ENCODE measurements at regions not wholly inside any gene's neighbourhood (a gene's known extent, or its start where the extent isn't known, plus 50 kb on each side); places are given as distances from the start of the nearest gene placed in this dataset.
"Not testable (repeated sequence)": the region's sequence is repeated elsewhere in the genome, so short reads cannot be mapped to it uniquely, and the experiment has no call there.

DNA sequence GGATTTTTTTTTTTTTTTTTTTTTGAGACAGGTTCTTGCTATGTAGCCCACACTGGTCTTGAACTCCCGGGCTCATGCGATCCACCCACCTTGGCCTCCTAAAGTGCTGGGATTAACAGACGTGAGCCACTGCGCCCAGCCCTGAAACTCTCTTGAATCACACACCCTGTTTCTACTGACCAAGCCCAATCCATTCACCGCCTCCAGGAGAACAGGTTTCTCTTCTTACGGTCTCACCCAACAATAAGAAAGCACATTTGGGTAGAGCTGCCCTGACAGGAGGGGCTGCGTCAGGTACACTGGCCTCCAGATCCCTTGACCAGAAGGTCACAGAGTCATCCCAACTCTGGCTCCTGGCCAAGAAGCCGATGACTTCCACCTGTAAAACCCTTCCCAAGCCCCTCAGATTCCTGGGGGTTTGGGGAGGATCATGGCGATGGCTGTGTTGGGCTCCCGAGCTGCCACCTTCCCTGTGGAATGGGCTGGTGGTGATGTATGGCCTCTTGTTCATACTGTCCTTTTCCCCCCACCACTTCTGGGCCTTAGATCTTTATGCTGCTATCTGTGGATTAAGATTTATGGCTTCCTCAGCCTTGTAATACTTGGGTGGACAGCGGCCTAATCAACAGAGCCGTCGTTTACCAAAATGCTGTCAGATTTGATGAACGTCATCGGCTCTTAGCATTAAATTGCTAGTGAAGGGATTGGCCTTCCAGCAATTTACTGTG, 89.1 kb downstream of the KATNIP start:
- no peak for DNase-seq (ENCODE audit: low read depth)

DNA sequence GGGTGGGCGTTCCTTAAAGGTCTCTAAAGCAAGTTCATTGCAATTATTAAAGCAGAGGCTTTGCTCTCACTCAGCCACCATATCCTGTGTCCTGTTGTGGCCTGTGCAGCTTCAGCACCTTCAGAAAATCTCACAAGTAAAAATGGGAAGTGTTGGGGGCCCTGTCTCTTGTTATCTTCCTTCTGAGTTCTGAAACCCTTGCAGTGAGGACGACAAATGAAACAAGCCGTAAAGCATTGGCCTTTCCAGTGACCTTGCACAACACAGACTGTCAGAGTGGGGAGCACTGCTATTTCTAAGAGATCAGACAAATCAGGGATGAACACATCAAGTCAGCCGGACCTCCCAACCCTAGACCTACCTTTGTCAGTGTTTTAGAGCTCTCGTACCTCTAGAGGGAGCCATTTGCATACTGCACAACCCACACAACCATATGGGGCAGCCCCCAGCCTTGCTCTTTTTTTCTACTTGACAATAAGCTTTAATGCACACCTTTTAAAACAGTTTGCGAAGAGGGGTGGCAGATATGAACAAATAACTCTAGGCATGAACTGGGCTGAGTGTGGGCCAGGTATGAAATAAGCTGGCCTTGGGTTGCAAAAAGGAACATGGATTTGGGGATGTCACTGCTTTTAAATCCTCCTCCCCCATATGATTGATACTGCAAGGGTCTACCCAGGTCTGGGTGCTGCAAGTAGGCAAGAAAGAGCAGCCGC, 89.8 kb downstream of the KATNIP start:
- no peak for DNase-seq (ENCODE audit: low read depth)

DNA sequence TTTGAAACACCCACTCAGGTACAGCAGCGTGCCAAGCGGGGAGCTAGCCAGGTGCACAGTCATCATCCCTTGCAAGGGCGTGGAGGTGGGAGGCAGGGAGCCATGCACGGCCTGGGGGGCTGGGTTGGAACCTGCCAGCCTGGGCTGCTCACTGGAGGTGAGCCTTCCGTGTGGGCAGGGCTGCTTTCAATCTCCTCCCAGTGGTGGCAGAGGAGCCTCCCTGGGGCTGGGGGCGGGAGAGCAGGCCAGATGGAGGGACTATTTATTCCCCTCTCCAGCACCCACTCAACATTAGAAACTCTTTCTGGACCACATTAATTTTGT, 90.3 kb downstream of the KATNIP start:
- no peak for DNase-seq (ENCODE audit: low read depth)

DNA sequence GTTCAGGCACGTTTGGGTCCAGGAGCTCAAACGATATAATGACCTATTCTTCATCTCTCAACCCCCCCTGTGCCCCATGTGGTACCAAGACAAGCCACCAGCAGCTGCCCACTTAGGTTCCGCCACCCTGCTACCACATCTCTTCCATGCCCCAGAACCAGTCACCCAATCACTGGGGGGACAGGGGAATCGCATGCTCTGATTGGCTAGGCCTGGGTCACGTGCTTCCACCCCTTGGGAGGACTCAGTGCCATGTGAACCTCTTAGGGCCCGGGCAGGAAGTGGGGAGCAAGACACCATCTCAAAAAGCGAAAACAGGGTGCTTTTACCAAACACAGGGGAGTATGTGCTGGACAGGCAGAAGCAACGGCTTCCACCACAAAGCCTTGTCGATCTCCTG, 91.3 kb downstream of the KATNIP start:
- DNase-seq (ENCODE audit: low read depth) = no peak

DNA sequence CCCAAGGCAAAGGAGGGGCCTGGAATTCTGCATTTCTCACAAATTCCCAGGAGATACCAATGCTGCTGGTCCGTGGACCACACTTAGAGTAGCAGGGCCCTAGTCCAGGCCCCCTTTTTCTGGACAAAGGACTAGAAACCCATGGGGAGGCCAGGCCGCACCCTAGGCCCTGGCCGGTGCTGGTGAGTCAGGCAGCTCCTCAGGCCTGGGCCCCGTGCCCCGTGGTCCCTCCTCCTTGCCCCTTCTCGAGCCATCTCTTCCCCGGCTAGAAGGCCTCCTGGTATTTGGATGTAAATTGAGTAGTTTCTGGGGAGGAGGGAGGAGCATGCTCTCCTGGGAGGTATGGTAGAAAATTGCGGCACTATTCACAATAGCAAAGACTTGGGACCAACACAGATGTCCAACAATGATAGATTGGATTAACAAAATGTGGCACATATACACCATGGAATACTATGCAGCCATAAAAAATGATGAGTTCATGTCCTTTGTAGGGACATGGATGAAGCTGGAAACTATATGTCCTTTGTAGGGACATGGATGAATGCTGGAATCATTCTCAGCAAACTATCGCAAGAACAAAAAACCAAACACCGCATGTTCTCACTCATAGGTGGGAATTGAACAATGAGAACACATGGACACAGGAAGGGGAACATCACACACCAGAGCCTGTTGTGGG, 91.9 kb downstream of the KATNIP start:
- not testable (repeated sequence) for DNase-seq (ENCODE audit: low read depth)

DNA sequence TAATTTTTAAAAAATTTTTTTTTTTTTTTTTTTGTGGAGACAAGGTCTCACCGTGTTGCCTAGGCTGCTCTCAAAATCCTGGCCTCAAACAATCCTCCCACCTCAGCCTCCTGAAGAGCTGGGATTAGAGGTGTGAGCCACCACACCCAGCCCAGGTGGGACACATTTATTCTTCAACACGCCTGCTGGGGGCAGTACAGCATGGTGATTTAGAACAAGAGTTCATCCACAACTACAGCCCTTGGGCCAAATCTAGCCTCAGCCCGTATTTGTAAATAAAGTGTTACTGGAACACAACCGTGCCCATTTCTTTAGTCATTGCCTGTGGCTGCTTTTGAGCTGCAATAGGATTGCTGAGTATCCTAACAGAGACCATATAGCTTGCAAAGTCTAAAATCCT, 92.8 kb downstream of the KATNIP start:
- DNase-seq (ENCODE audit: low read depth) = no peak

DNA sequence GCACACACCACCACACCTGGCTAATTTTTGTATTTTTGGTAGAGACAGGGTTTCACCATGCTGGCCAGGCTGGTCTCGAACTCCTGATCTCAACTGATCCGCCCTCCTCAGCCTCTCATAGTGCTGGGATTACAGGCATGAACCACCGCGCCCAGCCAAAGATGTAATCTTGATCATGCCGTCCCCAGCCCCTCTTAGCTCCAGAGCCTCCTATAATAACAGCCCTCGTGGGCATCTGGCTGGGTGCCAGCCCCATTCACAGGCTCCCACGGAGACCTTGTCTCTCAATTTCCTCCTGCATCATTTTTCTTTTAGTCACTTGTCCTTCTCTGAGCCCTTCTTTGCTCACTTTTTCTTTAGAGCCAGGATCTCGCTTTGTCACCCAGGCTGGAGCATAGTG, 94.2 kb downstream of the KATNIP start:
- no peak for DNase-seq (ENCODE audit: low read depth)

DNA sequence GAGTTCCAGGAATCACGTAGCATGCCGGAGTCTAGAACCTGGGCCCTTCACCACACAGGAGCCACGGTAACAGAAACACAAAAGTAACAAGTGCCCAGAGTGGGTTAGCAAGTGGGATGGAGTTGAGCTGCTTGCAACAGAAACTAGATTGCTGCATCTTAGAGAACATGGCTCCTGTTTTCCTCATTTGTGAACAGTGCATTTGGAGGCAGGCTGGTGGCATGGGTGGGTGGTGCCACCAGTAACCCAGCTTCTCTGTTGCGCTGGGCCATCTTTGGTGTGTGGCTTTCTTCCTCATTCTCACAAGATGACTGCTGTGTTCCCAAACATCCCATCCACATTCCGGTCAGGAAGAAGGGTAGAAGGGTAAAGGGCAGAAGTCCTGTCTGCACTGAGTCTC, 95.5 kb downstream of the KATNIP start:
- DNase-seq (ENCODE audit: low read depth) = no peak

DNA sequence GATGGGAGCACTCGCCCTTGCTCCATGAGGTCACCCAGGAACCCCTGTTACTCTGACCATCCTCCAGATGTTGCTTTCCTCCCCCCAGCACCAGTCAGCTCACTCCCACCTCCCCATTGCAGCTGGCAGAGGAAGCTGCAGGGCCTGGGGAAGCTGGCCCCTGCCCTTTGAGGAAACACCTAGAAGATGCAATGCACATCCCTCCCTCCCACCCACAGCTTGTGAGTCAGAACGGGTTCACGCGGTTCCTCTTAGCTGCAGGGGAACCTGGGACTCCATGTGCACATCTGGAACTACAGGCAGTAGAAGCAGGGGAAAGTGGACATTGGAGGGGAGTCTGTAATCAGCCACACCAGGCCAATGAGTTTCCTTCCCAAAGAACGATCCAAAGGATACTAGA, 96.9 kb downstream of the KATNIP start:
- no peak for DNase-seq (ENCODE audit: low read depth)

DNA sequence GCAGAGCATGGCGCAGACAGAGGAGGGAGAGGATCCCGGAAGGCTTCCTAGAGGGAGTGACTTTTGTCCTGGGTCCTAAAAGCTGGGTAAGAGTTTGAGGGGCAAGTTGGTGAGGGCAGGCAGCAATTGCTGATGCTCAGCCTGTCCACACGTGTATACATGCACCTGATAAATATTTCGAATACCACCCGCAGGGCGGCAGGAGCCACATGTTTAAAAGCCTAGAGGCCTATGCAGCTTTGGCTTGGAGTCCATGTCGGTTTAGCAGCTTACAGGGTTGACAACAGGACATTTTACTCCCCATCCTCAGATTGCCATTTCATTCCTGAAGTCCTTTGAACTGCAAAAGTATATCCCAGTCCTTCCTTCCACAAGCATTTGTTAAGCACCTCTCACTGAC, 99.1 kb downstream of the KATNIP start:
- DNase-seq (ENCODE audit: low read depth) = no peak

DNA sequence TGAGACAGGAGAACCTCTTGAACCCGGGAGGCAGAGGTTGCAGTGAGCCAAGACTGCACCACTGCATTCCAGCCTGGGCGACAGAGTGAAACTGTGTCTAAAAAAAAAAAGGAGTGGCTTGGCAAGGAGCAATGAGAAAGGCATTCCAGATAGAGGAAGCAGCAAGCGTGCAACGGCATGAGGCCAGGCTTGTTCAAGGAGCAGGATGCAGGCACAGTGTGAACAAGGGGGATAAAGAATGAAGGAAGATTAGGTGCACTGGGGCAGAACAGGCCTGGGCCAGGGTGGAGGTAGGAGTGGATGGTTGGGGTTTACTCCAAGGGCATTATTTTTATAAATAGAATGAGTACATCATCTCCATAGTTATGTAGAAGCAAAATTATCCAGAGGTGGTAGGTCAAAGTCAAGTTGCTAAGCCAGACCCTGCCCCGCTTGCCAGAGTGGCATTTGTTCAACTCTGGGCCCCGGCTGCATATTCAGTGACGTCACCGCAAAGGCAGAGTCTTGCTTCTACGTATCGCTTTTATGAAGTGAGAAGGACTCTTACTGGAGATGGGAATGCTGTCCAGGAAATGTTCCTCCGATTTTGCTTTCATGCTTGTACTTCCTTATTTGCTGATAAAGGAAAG, 100.2 kb downstream of the KATNIP start:
- no peak for DNase-seq (ENCODE audit: low read depth)

DNA sequence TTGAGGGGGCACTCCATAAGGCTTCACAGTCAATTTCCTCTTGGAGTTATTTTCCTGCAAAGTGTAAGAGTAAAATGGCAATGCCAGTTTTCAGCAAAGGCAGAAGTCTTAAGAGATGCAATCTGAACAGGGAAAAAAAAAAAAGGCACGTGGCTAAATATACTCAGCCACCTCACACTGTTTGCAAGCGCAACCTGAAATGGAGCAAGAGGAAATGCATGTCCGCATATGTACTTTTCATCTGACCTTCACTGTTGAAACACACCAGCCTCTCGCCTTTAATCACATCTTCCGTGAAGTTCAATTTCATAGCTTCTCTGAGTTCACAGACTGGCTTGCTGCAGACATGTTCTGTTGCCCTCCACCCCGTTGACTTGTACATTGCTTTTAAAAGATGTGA, 101.4 kb downstream of the KATNIP start:
- no peak for DNase-seq (ENCODE audit: low read depth)

DNA sequence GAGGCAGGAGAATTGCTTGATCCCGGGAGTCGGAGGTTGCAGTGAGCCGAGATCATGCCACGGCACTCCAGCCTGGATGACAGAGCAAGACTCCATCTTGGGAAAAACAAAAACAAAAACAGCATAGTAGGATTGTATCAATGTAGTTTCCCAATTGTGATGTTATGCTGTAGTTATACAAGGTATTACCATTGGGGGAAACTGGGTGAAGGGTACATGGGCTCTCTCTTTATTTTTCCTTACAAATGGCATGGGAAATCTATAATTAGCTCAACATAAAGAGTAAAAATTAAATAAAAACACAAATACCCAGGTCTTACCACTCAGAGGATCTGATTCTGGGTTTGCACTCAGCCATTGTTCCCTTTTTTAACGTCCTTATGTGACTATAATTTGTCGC, 107.9 kb downstream of the KATNIP start:
- no peak for DNase-seq (ENCODE audit: low read depth)

DNA sequence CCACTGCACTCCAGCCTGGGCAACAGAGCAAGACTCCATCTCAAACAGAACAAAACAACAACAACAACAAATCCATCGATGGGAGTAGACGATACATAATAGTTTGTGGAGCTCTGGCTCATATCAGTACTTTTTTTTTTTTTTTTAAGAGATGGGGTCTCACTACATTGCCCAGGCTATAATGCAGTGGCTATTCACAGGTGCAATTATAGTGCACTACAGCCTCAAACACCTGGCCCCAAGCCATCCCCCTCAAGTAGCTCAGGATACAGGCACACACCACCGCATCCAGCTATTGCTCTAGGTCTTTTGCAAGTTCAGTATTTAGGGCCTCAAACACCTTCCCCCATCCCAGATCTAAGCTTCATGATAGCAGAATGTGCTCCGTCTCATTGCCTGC, 110.6 kb downstream of the KATNIP start:
- no peak for DNase-seq (ENCODE audit: low read depth)

DNA sequence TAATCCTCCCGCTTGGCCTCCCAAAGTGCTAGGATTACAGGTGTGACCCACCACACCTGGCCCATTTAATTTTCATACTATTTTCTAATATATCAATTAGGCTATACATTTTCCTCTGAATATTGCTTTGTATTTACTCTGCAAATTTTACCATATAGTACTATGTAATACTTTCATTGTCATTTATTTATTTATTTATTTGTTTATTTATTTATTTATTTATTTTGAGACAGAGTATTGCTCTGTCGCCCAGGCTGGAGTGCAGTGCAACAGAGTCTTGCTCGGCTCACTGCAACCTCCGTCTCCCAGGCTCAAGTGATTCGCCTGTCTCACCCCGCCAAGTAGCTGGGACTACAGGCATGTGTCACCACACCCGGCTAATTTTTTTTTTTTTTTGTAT, 113.3 kb downstream of the KATNIP start:
- DNase-seq (ENCODE audit: low read depth) = not testable (repeated sequence)

DNA sequence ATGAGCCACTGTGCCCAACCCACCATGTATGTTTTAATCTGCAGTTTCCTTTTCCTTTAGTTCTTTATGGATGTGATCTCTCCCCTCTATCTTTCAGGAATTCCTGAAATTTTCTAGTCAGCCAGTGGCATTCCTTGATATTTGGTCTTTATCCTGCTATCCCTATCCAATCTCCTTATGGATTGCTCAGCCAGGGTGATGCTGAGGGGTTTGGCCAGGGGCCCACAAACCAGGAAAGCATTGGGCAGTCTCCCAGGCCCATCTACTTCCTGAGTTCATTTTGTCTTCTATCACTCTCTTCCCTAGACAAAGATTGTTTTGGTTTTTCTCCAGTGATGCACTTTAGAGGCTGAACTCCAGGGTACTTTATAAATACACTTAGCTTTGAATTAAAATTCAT, 115.9 kb downstream of the KATNIP start:
- no peak for DNase-seq (ENCODE audit: low read depth)

DNA sequence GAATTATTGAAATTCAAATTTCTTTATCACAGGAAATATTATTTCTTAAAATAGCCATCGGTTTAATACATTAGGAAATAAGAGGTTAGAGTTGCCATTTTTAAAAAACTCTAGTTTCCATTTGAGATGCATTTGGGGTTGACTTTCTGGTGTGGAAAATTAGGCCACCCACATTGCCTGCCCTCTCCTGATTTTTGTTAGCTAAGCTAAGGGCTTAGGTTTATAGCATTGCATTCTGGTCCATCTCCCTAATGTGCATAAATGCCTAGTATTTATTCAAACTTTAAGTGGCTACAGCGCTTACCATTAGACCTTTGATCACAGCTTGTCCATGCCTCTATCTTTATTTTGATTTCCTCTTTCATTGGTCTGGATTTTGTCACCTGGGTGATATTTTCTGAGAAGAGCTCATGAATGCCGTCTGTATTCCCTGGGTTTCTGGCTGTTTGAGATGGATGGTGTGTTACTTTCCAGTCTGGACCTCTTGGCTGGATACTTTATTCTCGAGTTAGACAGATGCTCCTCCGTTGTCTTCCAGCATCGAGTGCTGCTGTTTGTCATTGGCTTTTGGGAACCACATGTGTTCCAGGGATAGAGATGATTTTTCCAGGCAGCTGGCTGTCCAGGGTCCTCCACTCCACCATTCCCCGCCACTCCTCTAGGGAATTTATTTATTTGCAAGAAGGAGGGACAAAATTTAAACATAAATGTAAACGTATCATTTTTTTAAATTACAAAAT, 120.3 kb downstream of the KATNIP start:
- no peak for DNase-seq (ENCODE audit: low read depth)

DNA sequence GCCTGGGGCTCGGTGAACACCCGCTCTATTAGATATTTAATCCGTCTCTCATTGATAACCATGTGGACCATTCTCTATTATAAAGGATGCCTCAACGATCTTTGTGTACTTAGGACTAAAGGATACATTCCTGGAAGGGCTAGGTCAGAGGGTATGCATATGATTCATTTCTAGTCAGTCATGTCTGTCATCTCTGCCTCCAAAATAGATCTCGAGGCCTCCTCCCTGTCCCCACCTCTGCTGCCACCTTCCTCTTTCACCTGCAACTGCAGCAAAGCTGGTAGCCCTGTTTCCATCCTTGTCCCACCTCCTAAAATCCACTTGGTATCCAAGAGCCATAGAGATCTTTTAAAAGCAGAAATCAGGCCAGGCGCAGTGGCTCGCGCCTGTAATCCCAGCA, 121.5 kb downstream of the KATNIP start:
- no peak for DNase-seq (ENCODE audit: low read depth)

DNA sequence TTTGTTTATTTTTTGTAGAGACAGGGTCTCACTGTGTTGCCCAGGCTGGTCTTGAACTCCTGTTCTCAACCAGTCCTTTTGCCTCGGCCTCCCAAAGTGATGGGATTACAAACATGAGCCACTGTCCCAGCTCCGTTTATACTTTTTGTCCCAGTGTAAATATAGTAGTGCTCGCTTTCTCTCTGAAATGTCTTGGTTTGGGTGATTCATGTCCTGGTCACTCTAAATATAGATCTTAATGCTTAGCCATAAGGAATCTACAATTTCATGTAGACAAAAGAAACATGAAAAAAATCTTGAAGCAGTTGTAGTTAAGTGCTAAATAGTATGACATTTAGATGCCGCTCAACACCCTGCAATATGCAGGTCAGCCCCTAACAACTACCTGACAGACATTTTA, 126.9 kb downstream of the KATNIP start:
- DNase-seq (ENCODE audit: low read depth) = no peak

DNA sequence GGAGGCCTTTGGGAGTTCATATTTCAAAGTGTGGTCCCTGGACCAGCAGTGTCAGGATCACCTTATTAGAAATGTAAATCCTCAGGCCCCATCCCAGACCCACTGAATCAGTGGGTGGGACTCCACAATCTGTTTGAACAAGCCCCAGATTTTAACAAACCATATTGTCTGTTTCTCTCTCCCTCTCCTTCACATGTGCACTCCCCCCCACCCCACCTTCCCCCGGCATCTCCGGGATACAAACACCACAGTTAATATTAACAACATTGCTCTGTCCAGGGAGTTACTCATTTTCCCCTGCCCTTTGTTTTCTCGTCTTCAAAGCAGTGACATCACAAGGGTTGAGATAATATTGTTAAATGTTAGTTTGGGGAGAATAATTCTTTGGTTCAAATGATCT, 127.3 kb downstream of the KATNIP start:
- DNase-seq (ENCODE audit: low read depth) = no peak

DNA sequence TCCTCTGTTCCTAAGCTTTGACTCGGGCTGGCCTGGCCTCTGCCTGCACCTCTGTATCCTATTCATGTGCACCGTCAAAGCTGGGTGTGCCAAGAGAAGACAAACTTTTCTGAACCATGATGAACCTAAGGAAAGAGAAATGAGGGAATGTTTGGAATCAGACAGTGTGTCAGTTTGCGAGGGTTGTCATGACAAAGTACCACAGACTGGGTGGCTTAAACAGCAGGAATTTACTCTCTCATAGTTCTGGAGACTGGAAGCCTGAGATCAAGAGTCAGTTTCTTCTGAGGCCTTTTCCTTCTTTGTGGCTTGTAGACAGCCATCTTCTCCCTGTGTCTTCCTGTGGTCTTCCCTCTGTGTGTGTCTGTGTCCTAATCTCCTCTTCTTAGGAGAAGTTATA, 129.0 kb downstream of the KATNIP start:
- no peak for DNase-seq (ENCODE audit: low read depth)

DNA sequence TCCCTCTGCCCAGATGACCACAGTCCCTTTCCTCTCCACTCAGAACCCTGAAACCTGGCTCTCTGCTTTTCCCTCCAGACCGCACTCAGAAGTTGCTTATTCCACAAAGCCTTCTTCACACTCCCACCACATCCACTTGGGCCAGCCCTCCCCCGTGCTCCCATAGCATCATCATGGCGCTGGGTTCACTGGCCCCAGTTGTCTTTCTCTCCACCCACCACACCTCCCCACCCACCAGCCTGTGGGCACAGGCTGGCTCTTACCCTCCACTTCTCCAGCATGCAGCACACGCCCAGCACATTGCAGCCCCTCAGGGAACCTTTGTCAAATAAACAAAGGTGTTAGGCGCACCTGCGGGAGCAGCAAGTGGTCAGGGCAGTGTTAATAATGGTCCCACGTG, 130.0 kb downstream of the KATNIP start:
- DNase-seq (ENCODE audit: low read depth) = no peak
